ENCODE measurements at regions not wholly inside any gene's neighbourhood (a gene's known extent, or its start where the extent isn't known, plus 50 kb on each side); places are given as distances from the start of the nearest gene placed in this dataset.
"Not testable (repeated sequence)": the region's sequence is repeated elsewhere in the genome, so short reads cannot be mapped to it uniquely, and the experiment has no call there.

DNA sequence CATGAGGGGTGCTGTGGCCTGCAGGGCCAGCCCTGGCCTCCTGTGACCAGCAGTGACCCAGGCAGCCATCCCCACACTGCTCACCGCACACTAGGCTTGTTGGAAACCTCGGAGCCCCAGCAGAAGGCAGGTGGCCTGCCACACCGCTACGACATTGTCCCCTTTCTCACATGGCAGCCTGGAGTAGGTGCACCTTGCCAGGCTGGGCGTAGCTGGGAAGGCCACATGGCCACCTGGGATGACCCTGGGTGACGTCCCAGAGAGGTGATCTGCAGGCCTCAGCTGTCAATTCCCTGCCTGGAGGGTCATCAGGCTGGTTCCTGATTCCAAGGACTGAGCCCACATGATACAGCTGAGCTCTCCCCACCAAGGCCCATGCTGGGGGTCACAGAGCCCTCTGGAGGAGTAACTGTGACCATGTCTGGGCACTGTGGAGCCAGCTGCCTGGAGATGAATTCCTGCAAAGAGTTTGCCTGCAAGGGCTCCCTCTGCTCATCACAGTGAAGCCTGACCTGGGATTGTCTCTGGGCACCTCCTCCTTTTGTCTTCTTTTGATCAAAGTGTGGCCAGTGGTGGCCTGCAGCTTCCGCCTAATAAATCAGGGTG, 119.6 kb upstream of the OTOS start:
- 34% methylated on average over 7 of the region's 7 CpGs for WGBS (ENCODE audit: low lambda C conversion rate)
- no peak for DNase-seq
- Histone ChIP-seq H2AFZ (ENCODE audit: low read depth) (no peak overlapping the region), H3K79me2 (ENCODE audit: insufficient read depth) (no peaks in the 10 kb centered on the region), H3K4me3 (ENCODE audit: low read depth in 2 of 2, low read length in 1 of 2) (no peak overlapping the region), H3K27ac (ENCODE audit: low read depth in 2 of 2, low read length in 1 of 2) (no peak overlapping the region; a peak in 1 of 4 replicates), H3K9me3 (no peaks in the 10 kb centered on the region), H3K4me1 (ENCODE audit: control insufficient read depth in 1 of 2, insufficient read depth in 2 of 2, low read depth in 1 of 2, low read length in 1 of 2) (peaks cover 0 to 16% of the 10 kb centered on the region in 2 experiments; a peak in 1 of 4 replicates), H3K27me3 (ENCODE audit: insufficient read depth) (no peaks in the 10 kb centered on the region), H3K9me2 (no peaks in the 10 kb centered on the region), H3K36me3 (replicated peaks in 1 of 2; ENCODE audit: control insufficient read depth in 1 of 2, insufficient read depth in 2 of 2, low read length in 1 of 2) (no peaks in the 10 kb centered on the region), H3F3A (replicated peaks; ENCODE audit: insufficient read depth) (no peaks in the 10 kb centered on the region), H3K9ac (no peak overlapping the region), H3K4me2 (no peak overlapping the region), H4K20me1 (ENCODE audit: insufficient read depth) (no peaks in the 10 kb centered on the region)
- CTCF ChIA-PET: interaction anchor here (0.7 to 2.4 kb wide), 6 partner anchors 9 to 179 kb away, joined by 3 to 9 read pairs (median 4); no protein-coding TSS in a partner anchor
- TF ChIP-seq POLR2AphosphoS5 (IDR thresholded peaks at IDR 0.05; ENCODE audit: low read depth, low read length) (no peak), ELF1 (IDR thresholded peaks at IDR 0.05) (no peak), RCOR1 (IDR thresholded peaks at IDR 0.05; ENCODE audit: low read length) (no peak), GATA2 (CRISPR knock-in tag; IDR thresholded peaks at IDR 0.05) (no peak), PBX3 (IDR thresholded peaks at IDR 0.05) (no peak), RAD21 (IDR thresholded peaks at IDR 0.05; ENCODE audit: low read length) (no peak), SMC3 (IDR thresholded peaks at IDR 0.05; ENCODE audit: low read depth, low read length) (no peak)
- TF ChIP-seq, protein P1, sequence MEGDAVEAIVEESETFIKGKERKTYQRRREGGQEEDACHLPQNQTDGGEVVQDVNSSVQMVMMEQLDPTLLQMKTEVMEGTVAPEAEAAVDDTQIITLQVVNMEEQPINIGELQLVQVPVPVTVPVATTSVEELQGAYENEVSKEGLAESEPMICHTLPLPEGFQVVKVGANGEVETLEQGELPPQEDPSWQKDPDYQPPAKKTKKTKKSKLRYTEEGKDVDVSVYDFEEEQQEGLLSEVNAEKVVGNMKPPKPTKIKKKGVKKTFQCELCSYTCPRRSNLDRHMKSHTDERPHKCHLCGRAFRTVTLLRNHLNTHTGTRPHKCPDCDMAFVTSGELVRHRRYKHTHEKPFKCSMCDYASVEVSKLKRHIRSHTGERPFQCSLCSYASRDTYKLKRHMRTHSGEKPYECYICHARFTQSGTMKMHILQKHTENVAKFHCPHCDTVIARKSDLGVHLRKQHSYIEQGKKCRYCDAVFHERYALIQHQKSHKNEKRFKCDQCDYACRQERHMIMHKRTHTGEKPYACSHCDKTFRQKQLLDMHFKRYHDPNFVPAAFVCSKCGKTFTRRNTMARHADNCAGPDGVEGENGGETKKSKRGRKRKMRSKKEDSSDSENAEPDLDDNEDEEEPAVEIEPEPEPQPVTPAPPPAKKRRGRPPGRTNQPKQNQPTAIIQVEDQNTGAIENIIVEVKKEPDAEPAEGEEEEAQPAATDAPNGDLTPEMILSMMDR (IDR thresholded peaks at IDR 0.05): no peak
- TF ChIP-seq, protein P2, sequence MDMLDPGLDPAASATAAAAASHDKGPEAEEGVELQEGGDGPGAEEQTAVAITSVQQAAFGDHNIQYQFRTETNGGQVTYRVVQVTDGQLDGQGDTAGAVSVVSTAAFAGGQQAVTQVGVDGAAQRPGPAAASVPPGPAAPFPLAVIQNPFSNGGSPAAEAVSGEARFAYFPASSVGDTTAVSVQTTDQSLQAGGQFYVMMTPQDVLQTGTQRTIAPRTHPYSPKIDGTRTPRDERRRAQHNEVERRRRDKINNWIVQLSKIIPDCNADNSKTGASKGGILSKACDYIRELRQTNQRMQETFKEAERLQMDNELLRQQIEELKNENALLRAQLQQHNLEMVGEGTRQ (IDR thresholded peaks at IDR 0.05; ENCODE audit: borderline replicate concordance, low read depth, low read length): no peak
- POLR2A ChIA-PET: no interaction called here

GRCh38 chr2:240260664-240261063, 120.2 kb upstream of the OTOS start:
- Histone ChIP-seq H3K4me3 (ENCODE audit: low read depth in 2 of 2, low read length in 1 of 2) (no peak overlapping the region), H3K79me2 (ENCODE audit: insufficient read depth) (no peaks in the 10 kb centered on the region), H2AFZ (ENCODE audit: low read depth) (no peak overlapping the region), H3K27ac (ENCODE audit: low read depth in 2 of 2, low read length in 1 of 2) (no peak overlapping the region), H3K27me3 (ENCODE audit: insufficient read depth) (no peaks in the 10 kb centered on the region), H3K9me3 (no peaks in the 10 kb centered on the region), H4K20me1 (ENCODE audit: insufficient read depth) (no peaks in the 10 kb centered on the region), H3K4me1 (ENCODE audit: control insufficient read depth in 1 of 2, insufficient read depth in 2 of 2, low read depth in 1 of 2, low read length in 1 of 2) (peaks cover 0 to 16% of the 10 kb centered on the region in 2 experiments; a peak in 1 of 4 replicates), H3F3A (replicated peaks; ENCODE audit: insufficient read depth) (no peaks in the 10 kb centered on the region), H3K36me3 (replicated peaks in 1 of 2; ENCODE audit: control insufficient read depth in 1 of 2, insufficient read depth in 2 of 2, low read length in 1 of 2) (no peaks in the 10 kb centered on the region), H3K4me2 (no peak overlapping the region), H3K9me2 (no peaks in the 10 kb centered on the region), H3K9ac (no peak overlapping the region)
- ChIA-PET POLR2A (no interaction called here), CTCF (interaction anchor here (0.7 to 1.3 kb wide), 2 partner anchors 17 to 179 kb away, joined by 3 read pairs; no protein-coding TSS in a partner anchor)
- 46% methylated on average over 4 of the region's 4 CpGs for WGBS (ENCODE audit: low lambda C conversion rate)
- no peak for DNase-seq
- no peak for TF ChIP-seq FOXM1 (IDR thresholded peaks at IDR 0.05; ENCODE audit: low read depth)
- no peak for TF ChIP-seq MEF2A (IDR thresholded peaks at IDR 0.05; ENCODE audit: borderline replicate concordance, low read depth)
- no peak for TF ChIP-seq RAD21 (IDR thresholded peaks at IDR 0.05; ENCODE audit: low read length)
- no peak for TF ChIP-seq POLR2AphosphoS5 (IDR thresholded peaks at IDR 0.05; ENCODE audit: low read depth, low read length)

- H3K79me2 ChIP-seq (ENCODE audit: insufficient read depth); DNase-seq; H3K36me3 ChIP-seq (replicated peaks in 1 of 2; ENCODE audit: control insufficient read depth in 1 of 2, insufficient read depth in 2 of 2, low read length in 1 of 2); H3K9me2 ChIP-seq; H3K9me3 ChIP-seq; H3F3A ChIP-seq (replicated peaks; ENCODE audit: insufficient read depth); H2AFZ ChIP-seq (ENCODE audit: low read depth); H3K9ac ChIP-seq; POLR2A ChIA-PET; H4K20me1 ChIP-seq (ENCODE audit: insufficient read depth); H3K27ac ChIP-seq (ENCODE audit: low read depth in 2 of 2, low read length in 1 of 2); H3K4me2 ChIP-seq; H3K27me3 ChIP-seq (ENCODE audit: insufficient read depth); H3K4me3 ChIP-seq (ENCODE audit: low read depth in 2 of 2, low read length in 1 of 2): not testable (repeated sequence)
- peaks cover 0 to 16% of the 10 kb centered on the region in 2 experiments; a peak in 1 of 4 replicates for H3K4me1 ChIP-seq (ENCODE audit: control insufficient read depth in 1 of 2, insufficient read depth in 2 of 2, low read depth in 1 of 2, low read length in 1 of 2)
- CTCF ChIA-PET: interaction anchor here (0.5 kb wide), 1 partner anchor 39 kb away, joined by 4 read pairs; no protein-coding TSS in a partner anchor
- WGBS (ENCODE audit: low lambda C conversion rate): no CpG with 5 or more reads among the region's 1 CpG
These were observed 122.1 kb upstream of the OTOS start for GRCh38 chr2:240262578-240262977.

All from SK-N-SH (cell line).